Keratinocyte (primary cell): ENCODE measurements at regions not wholly inside any gene's neighbourhood (a gene's known extent, or its start where the extent isn't known, plus 50 kb on each side); places are given as distances from the start of the nearest gene placed in this dataset.

Experiments used
- DNase-seq: peaks from one replicate; pipeline ENCODE4 v3.0.0-alpha.2; 2011; ENCODE audit warnings: low read depth, missing footprints, low spot score
- FAIRE-seq: peaks from 2 replicates; lab custom pipeline; 2011; peaks lifted over from hg19 to GRCh38; lab: Jason Lieb, UNC
- H2AFZ ChIP-seq: 2 replicates; pipeline ENCODE4 v1.6.0; 2012; ENCODE audit warnings: low read length, control low read depth, inconsistent platforms; ENCODE audit not compliant: control insufficient read depth
- H3K27ac ChIP-seq: 2 replicates; pipeline ENCODE4 v1.5.1; 2011; ENCODE audit warnings: low read length; ENCODE audit not compliant: control insufficient read depth, insufficient read depth
- H3K27me3 ChIP-seq: 3 replicates; pipeline ENCODE4 v1.6.0; 2011; ENCODE audit warnings: low read length; ENCODE audit not compliant: control insufficient read depth, insufficient read depth; ENCODE audit errors: extremely low read depth
- H3K36me3 ChIP-seq, 2 experiments: 2 replicates in 1 of 2; 3 replicates in 1 of 2; pipeline ENCODE4 v1.5.1; 2011; ENCODE audit warnings: low read length in 2 of 2, mild to moderate bottlenecking in 1 of 2; ENCODE audit not compliant: control insufficient read depth in 2 of 2, insufficient read depth in 2 of 2; ENCODE audit errors: extremely low read depth in 1 of 2
- H3K4me1 ChIP-seq: 3 replicates; pipeline ENCODE4 v1.5.1; 2011; ENCODE audit warnings: low read length; ENCODE audit not compliant: control insufficient read depth, insufficient read depth; ENCODE audit errors: extremely low read depth
- H3K4me2 ChIP-seq: 3 replicates; pipeline ENCODE4 v1.6.0; 2011; ENCODE audit warnings: low read depth, low read length; ENCODE audit not compliant: control insufficient read depth, insufficient read depth; ENCODE audit errors: extremely low read depth
- H3K4me3 ChIP-seq, 3 experiments: fragments of 200-600 bp in 1 of 3; sonication (generic) in 1 of 3; 2 replicates in 2 of 3; 3 replicates in 1 of 3; pipeline ENCODE4 v1.5.1; 2011 to 2016; ENCODE audit warnings: low read length in 3 of 3, mild to moderate bottlenecking in 3 of 3, control low read depth in 2 of 3, inconsistent platforms in 1 of 3, low read depth in 1 of 3, mixed read lengths in 1 of 3, mixed run types in 1 of 3, moderate library complexity in 1 of 3; ENCODE audit not compliant: control insufficient read depth in 2 of 3, insufficient read depth in 2 of 3; ENCODE audit errors: extremely low read depth in 1 of 3
- H3K79me2 ChIP-seq: 2 replicates; pipeline ENCODE4 v1.6.0; 2012; ENCODE audit warnings: low read length; ENCODE audit not compliant: control insufficient read depth, insufficient read depth
- H3K9ac ChIP-seq: 3 replicates; pipeline ENCODE4 v1.6.0; 2011; ENCODE audit warnings: low read length; ENCODE audit not compliant: control insufficient read depth, insufficient read depth; ENCODE audit errors: extremely low read depth
- H3K9me1 ChIP-seq: 3 replicates; pipeline ENCODE4 v1.6.0; 2011; ENCODE audit warnings: low read length; ENCODE audit not compliant: control insufficient read depth, insufficient read depth; ENCODE audit errors: extremely low read depth
- H3K9me3 ChIP-seq: 2 replicates; pipeline ENCODE4 v1.5.1; 2012; ENCODE audit warnings: low read depth, low read length; ENCODE audit not compliant: control insufficient read depth
- H4K20me1 ChIP-seq: 3 replicates; pipeline ENCODE4 v1.6.0; 2011; ENCODE audit warnings: low read length; ENCODE audit not compliant: control insufficient read depth, insufficient read depth; ENCODE audit errors: extremely low read depth
- EZH2 ChIP-seq: IDR thresholded peaks from one replicate; pipeline ENCODE4 v1.6.1; 2012; ENCODE audit warnings: inconsistent platforms, mild to moderate bottlenecking, low read length, moderate library complexity
- dilution Hi-C: fragments of 300-500 bp; cut with MboI; formaldehyde crosslinking; loops from one replicate; pipeline ENCODE4 v1.7.0; 2020; ENCODE audit warnings: low sequenced_read_pairs; ENCODE audit not compliant: extremely low pct_ligation_motif_present
- TF ChIP-seq, protein P1 (sequence below), 3 experiments: IDR thresholded peaks in 1 of 3; conservative IDR thresholded peaks in 1 of 3; optimal IDR thresholded peaks in 1 of 3; 2 replicates in 2 of 3; 3 replicates in 1 of 3; pipeline versions ENCODE3 to v1.5.1; 2011; ENCODE audit warnings: low read length in 3 of 3, mild to moderate bottlenecking in 3 of 3, moderate library complexity in 2 of 3, control low read depth in 1 of 3, inconsistent platforms in 1 of 3; ENCODE audit not compliant: insufficient read depth in 2 of 3; ENCODE audit errors: extremely low read depth in 1 of 3

DNA sequence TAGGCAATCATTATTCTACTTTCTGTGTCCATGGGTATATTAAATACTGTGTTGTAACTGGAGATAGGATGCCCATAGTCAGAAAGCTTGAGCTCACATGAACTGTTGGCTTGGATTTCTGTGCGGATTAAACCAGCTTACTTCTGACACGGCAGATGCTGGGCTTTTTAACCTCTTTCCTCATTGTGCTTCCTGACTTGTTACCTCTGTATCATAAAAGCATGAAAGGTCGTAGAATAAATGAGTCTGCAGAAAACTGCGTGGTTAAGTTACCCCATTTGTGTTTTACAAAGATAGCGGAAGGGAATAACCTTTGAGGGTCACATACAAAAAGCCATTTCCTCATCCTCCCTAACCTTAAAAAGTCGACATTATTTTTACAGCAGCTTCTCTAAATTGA is 199.5 kb upstream of the DMRT1 start:
- TF ChIP-seq EZH2: no peak
- TF ChIP-seq, protein P1, sequence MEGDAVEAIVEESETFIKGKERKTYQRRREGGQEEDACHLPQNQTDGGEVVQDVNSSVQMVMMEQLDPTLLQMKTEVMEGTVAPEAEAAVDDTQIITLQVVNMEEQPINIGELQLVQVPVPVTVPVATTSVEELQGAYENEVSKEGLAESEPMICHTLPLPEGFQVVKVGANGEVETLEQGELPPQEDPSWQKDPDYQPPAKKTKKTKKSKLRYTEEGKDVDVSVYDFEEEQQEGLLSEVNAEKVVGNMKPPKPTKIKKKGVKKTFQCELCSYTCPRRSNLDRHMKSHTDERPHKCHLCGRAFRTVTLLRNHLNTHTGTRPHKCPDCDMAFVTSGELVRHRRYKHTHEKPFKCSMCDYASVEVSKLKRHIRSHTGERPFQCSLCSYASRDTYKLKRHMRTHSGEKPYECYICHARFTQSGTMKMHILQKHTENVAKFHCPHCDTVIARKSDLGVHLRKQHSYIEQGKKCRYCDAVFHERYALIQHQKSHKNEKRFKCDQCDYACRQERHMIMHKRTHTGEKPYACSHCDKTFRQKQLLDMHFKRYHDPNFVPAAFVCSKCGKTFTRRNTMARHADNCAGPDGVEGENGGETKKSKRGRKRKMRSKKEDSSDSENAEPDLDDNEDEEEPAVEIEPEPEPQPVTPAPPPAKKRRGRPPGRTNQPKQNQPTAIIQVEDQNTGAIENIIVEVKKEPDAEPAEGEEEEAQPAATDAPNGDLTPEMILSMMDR (optimal IDR thresholded peaks at IDR 0.05 in 1 of 3, IDR thresholded peaks at IDR 0.05 in 1 of 3, conservative IDR thresholded peaks at IDR 0.05 in 1 of 3; ENCODE audit: extremely low read depth in 1 of 3, insufficient read depth in 2 of 3, low read length in 3 of 3): no peak
- H3K27ac ChIP-seq: no peak overlapping the region
- no peak overlapping the region for H3K4me2 ChIP-seq
- H3K79me2 ChIP-seq: no peaks in the 10 kb centered on the region
- no peaks in the 10 kb centered on the region for H4K20me1 ChIP-seq
- no peak overlapping the region for H3K4me3 ChIP-seq
- H3K27me3 ChIP-seq: no peaks in the 10 kb centered on the region
- H3K4me1 ChIP-seq: no peaks in the 10 kb centered on the region
- no peaks in the 10 kb centered on the region for H3K36me3 ChIP-seq
- H3K9me1 ChIP-seq: no peaks in the 10 kb centered on the region
- no peak for FAIRE-seq
- dilution Hi-C loops: no loop called here
- no peak overlapping the region for H3K9ac ChIP-seq
- no peak overlapping the region for H2AFZ ChIP-seq
- no peaks in the 10 kb centered on the region for H3K9me3 ChIP-seq
- no peak for DNase-seq

DNA sequence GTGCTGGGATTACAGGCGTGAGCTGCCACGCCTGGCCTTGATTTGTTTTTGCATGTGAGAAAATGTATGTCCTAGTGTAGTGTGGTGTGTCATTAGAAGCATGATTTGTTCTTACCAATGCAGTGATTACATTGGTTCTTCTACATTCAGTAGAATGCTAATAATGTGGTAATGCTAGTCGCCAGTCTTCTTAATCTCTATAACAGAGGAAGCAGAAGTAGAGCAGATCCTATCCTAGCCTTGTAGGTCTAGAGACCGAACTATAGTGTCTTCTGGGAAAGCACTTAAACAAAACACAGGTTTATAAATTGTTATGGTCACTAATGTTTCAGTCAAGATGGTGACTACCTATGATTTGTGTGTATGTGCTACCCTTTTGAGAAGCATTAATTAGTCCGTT is 197.5 kb upstream of the DMRT1 start:
- no peak overlapping the region for H2AFZ ChIP-seq
- H3K4me2 ChIP-seq: no peak overlapping the region
- DNase-seq: no peak
- H3K79me2 ChIP-seq: no peaks in the 10 kb centered on the region
- no peaks in the 10 kb centered on the region for H3K9me1 ChIP-seq
- no peaks in the 10 kb centered on the region for H3K27me3 ChIP-seq
- no peak overlapping the region for H3K4me3 ChIP-seq
- no peak overlapping the region for H3K27ac ChIP-seq
- no peak overlapping the region for H3K9ac ChIP-seq
- no peak for FAIRE-seq
- no peaks in the 10 kb centered on the region for H4K20me1 ChIP-seq
- H3K4me1 ChIP-seq: peaks cover 5% of the 10 kb centered on the region
- no peaks in the 10 kb centered on the region for H3K36me3 ChIP-seq
- dilution Hi-C loops: no loop called here
- TF ChIP-seq EZH2: no peak
- TF ChIP-seq, protein P1 (optimal IDR thresholded peaks at IDR 0.05 in 1 of 3, IDR thresholded peaks at IDR 0.05 in 1 of 3, conservative IDR thresholded peaks at IDR 0.05 in 1 of 3; ENCODE audit: extremely low read depth in 1 of 3, insufficient read depth in 2 of 3, low read length in 3 of 3): no peak
- no peaks in the 10 kb centered on the region for H3K9me3 ChIP-seq
